Gastrocnemius medialis (tissue), 4 donors: ENCODE measurements at regions not wholly inside any gene's neighbourhood (a gene's known extent, or its start where the extent isn't known, plus 50 kb on each side); places are given as distances from the start of the nearest gene placed in this dataset.

Experiments
- CTCF ChIP-seq, 5 experiments: fragments of 450-650 bp in 3 of 5; fragments of 200-600 bp in 2 of 5; sonication (generic) in 2 of 5; IDR thresholded peaks in 4 of 5; conservative IDR thresholded peaks in 1 of 5; 1 replicate in 4 of 5; 2 replicates in 1 of 5; pipeline ENCODE4 v1.5.1; 2016 to 2019; ENCODE audit warnings: antibody characterized with exemption in 5 of 5, mild to moderate bottlenecking in 3 of 5, moderate library complexity in 3 of 5
- POLR2A ChIP-seq, 2 donors: fragments of 450-650 bp; IDR thresholded peaks; one replicate each; pipeline ENCODE4 v1.6.1; 2017; ENCODE audit warnings: antibody characterized with exemption in 2 of 2, mild to moderate bottlenecking in 2 of 2, moderate library complexity in 2 of 2

- no peak for TF ChIP-seq CTCF (IDR thresholded peaks at IDR 0.05 in 4 of 5, conservative IDR thresholded peaks at IDR 0.05 in 1 of 5)
- TF ChIP-seq POLR2A (IDR thresholded peaks at IDR 0.05) = no peak
Measured at GRCh38 chr22:47775191-47775590, 1012.7 kb downstream of the TBC1D22A start.
